Osteocyte (in vitro differentiated cells): ENCODE measurements at regions not wholly inside any gene's neighbourhood (a gene's known extent, or its start where the extent isn't known, plus 50 kb on each side); places are given as distances from the start of the nearest gene placed in this dataset.

Source experiments
- DNase-seq: peaks from one replicate; pipeline ENCODE4 v3.0.0; 2021; ENCODE audit warnings: mixed read lengths; ENCODE audit not compliant: unreplicated experiment; ENCODE audit errors: extremely low spot score
- H3K27ac Mint-ChIP-seq: one replicate; pipeline ENCODE4 v1.8.0; 2021; ENCODE audit warnings: mild to moderate bottlenecking, mixed read lengths; ENCODE audit not compliant: unreplicated experiment
- H3K27me3 Mint-ChIP-seq: one replicate; pipeline ENCODE4 v1.8.0; 2021; ENCODE audit warnings: mixed read lengths; ENCODE audit not compliant: unreplicated experiment
- H3K36me3 Mint-ChIP-seq: one replicate; pipeline ENCODE4 v1.8.0; 2021; ENCODE audit warnings: mixed read lengths; ENCODE audit not compliant: unreplicated experiment
- H3K4me1 Mint-ChIP-seq: one replicate; pipeline ENCODE4 v1.8.0; 2021; ENCODE audit warnings: mixed read lengths; ENCODE audit not compliant: unreplicated experiment
- H3K4me3 Mint-ChIP-seq: one replicate; pipeline ENCODE4 v1.8.0; 2021; ENCODE audit warnings: mild to moderate bottlenecking, moderate library complexity, mixed read lengths; ENCODE audit not compliant: unreplicated experiment
- H3K9me3 Mint-ChIP-seq: one replicate; pipeline ENCODE4 v1.8.0; 2021; ENCODE audit warnings: mixed read lengths; ENCODE audit not compliant: unreplicated experiment
- TF ChIP-seq, protein P1 (sequence below): fragments of 200-600 bp; sonication (generic); IDR thresholded peaks from 2 replicates; pipeline ENCODE4 v1.5.0; 2021; ENCODE audit warnings: antibody characterized with exemption, mild to moderate bottlenecking, moderate library complexity

- H3K4me3 Mint-ChIP-seq: no peak overlapping the region
- H3K9me3 Mint-ChIP-seq: peaks cover 25% of the 10 kb centered on the region
- no peaks in the 10 kb centered on the region for H3K27me3 Mint-ChIP-seq
- no peak for DNase-seq
- no peak overlapping the region for H3K27ac Mint-ChIP-seq
- no peaks in the 10 kb centered on the region for H3K36me3 Mint-ChIP-seq
- TF ChIP-seq, protein P1, sequence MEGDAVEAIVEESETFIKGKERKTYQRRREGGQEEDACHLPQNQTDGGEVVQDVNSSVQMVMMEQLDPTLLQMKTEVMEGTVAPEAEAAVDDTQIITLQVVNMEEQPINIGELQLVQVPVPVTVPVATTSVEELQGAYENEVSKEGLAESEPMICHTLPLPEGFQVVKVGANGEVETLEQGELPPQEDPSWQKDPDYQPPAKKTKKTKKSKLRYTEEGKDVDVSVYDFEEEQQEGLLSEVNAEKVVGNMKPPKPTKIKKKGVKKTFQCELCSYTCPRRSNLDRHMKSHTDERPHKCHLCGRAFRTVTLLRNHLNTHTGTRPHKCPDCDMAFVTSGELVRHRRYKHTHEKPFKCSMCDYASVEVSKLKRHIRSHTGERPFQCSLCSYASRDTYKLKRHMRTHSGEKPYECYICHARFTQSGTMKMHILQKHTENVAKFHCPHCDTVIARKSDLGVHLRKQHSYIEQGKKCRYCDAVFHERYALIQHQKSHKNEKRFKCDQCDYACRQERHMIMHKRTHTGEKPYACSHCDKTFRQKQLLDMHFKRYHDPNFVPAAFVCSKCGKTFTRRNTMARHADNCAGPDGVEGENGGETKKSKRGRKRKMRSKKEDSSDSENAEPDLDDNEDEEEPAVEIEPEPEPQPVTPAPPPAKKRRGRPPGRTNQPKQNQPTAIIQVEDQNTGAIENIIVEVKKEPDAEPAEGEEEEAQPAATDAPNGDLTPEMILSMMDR: no peak
- H3K4me1 Mint-ChIP-seq: no peaks in the 10 kb centered on the region
Observed at GRCh38 chr11:41926339-41926738, 466.9 kb upstream of the LRRC4C start.

DNA sequence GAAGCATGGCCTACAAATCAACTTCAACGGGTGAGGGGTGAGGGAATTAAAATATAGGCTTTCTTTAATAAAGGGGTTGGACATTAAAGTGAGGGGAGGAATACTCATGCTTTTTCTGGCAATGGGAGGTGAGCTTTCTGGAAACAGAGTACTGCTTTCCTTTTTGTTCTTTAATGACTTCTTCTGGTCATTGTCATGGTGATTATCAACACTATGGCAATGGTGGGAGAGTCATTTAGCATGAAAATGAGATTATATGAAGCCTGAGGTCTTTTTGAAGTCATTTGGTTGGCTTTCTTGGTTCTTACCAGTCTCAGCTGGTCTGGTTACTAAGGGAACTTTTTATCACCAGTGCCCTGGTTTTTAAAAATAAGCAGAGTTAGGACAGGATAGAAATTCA lies 475.8 kb upstream of the LRRC4C start:
- Mint-ChIP-seq H3K4me1 (no peaks in the 10 kb centered on the region), H3K9me3 (peaks cover 43% of the 10 kb centered on the region), H3K36me3 (no peaks in the 10 kb centered on the region), H3K27ac (no peak overlapping the region), H3K4me3 (no peak overlapping the region), H3K27me3 (no peaks in the 10 kb centered on the region)
- no peak for DNase-seq
- TF ChIP-seq, protein P1: no peak

DNA sequence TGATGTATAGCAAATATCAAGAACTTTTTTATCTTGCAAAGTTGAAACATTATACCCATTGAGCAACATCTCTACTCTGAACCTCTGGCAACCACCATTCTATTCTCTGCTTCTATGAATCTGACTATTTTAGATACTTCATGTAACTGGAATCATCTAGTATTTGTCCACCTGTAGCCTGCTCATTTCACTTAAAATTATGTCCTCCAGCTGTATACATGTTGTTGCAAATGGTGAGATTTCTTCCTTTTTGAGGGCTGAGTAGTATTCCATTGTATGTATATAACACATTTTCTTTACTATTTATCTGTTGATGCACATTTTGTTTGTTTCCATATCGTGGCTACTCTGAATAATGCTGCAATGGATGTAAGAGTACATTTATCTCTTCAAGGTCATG lies 476.3 kb upstream of the LRRC4C start:
- Mint-ChIP-seq H3K9me3 (peaks cover 48% of the 10 kb centered on the region), H3K4me1 (no peaks in the 10 kb centered on the region), H3K4me3 (no peak overlapping the region), H3K27me3 (no peaks in the 10 kb centered on the region), H3K36me3 (no peaks in the 10 kb centered on the region), H3K27ac (no peak overlapping the region)
- DNase-seq: no peak
- TF ChIP-seq, protein P1: no peak

DNA sequence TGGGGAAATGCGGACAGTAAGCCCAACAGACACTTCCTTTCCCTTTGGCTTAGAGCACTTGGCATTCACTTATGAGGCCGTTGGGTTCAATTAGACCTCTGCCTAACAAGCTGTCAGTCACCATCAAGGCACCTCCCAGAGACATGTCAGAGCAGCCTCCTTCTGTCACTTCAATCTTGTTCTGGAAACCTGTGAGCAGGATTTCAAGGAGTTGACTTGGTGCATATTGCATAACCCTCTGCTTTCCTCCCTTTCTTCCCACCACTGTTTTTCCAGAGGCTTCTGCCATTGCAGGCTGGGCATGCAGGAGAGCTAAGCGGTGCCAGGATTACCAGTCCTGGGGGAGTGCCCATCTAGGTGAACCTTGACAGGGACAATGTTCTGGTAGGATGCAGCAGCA lies 484.2 kb upstream of the LRRC4C start:
- Mint-ChIP-seq H3K4me3 (no peak overlapping the region), H3K9me3 (peaks cover 43% of the 10 kb centered on the region), H3K4me1 (no peaks in the 10 kb centered on the region), H3K27ac (no peak overlapping the region), H3K36me3 (no peaks in the 10 kb centered on the region), H3K27me3 (no peaks in the 10 kb centered on the region)
- no peak for DNase-seq
- TF ChIP-seq, protein P1: no peak

GRCh38 chr11:41947392-41947791 lies 487.9 kb upstream of the LRRC4C start:
- Mint-ChIP-seq H3K4me3 (no peak overlapping the region), H3K4me1 (no peaks in the 10 kb centered on the region), H3K27me3 (no peaks in the 10 kb centered on the region), H3K9me3 (peaks cover 43% of the 10 kb centered on the region), H3K36me3 (no peaks in the 10 kb centered on the region), H3K27ac (no peak overlapping the region)
- TF ChIP-seq, protein P1: no peak
- no peak for DNase-seq
